ENCODE measurements at regions not wholly inside any gene's neighbourhood (a gene's known extent, or its start where the extent isn't known, plus 50 kb on each side); places are given as distances from the start of the nearest gene placed in this dataset.
"Not testable (repeated sequence)": the region's sequence is repeated elsewhere in the genome, so short reads cannot be mapped to it uniquely, and the experiment has no call there.

GRCh38 chrX:47302396-47302795 is 68.0 kb upstream of the ZNF157 start:
- Histone ChIP-seq H3K79me2 (ENCODE audit: insufficient read depth, low read length) (no peaks in the 10 kb centered on the region), H3K4me3 (ENCODE audit: insufficient read depth, low read depth, low read length) (no peak overlapping the region), H3K9me3 (ENCODE audit: insufficient read depth, low read depth, low read length) (no peaks in the 10 kb centered on the region), H3K36me3 (ENCODE audit: insufficient read depth, low read length) (no peaks in the 10 kb centered on the region), H4K20me1 (ENCODE audit: insufficient read depth, low read length) (no peaks in the 10 kb centered on the region), H3K4me2 (ENCODE audit: low read length) (no peak overlapping the region), H3K4me1 (ENCODE audit: insufficient read depth, low read length) (no peaks in the 10 kb centered on the region), H3K27ac (ENCODE audit: low read depth, low read length) (no peak overlapping the region), H2AFZ (ENCODE audit: low read depth, low read length) (no peak overlapping the region), H3K9ac (ENCODE audit: low read length) (no peak overlapping the region), H3K27me3 (ENCODE audit: insufficient read depth, low read length) (no peaks in the 10 kb centered on the region)
- H3K36me3 Mint-ChIP-seq (ENCODE audit: low read depth, unreplicated experiment) = no peaks in the 10 kb centered on the region
- DNase-seq (ENCODE audit: low read depth) (no peak), FAIRE-seq (no peak)
- H3K27ac Mint-ChIP-seq (ENCODE audit: unreplicated experiment) = no peak overlapping the region
- no peak for TF ChIP-seq CTCF (IDR thresholded peaks at IDR 0.05; ENCODE audit: insufficient read depth, low read depth, low read length)
- no peak for TF ChIP-seq EZH2 (IDR thresholded peaks at IDR 0.05; ENCODE audit: insufficient read depth, low read length)
- no peak overlapping the region for H3K4me3 Mint-ChIP-seq (ENCODE audit: unreplicated experiment)
- H3K27me3 Mint-ChIP-seq (ENCODE audit: low read depth, unreplicated experiment) = no peaks in the 10 kb centered on the region
- H3K4me1 Mint-ChIP-seq (ENCODE audit: low read depth, unreplicated experiment) = no peaks in the 10 kb centered on the region
- no peaks in the 10 kb centered on the region for H3K9me3 Mint-ChIP-seq (ENCODE audit: unreplicated experiment)

GRCh38 chrX:47306471-47307023 is 63.8 kb upstream of the ZNF157 start:
- not testable (repeated sequence) for H2AFZ ChIP-seq (ENCODE audit: low read depth, low read length); H3K9me3 Mint-ChIP-seq (ENCODE audit: unreplicated experiment); H3K36me3 ChIP-seq (ENCODE audit: insufficient read depth, low read length); H3K9me3 ChIP-seq (ENCODE audit: insufficient read depth, low read depth, low read length); H3K4me2 ChIP-seq (ENCODE audit: low read length); H3K9ac ChIP-seq (ENCODE audit: low read length); H3K79me2 ChIP-seq (ENCODE audit: insufficient read depth, low read length); H4K20me1 ChIP-seq (ENCODE audit: insufficient read depth, low read length); H3K36me3 Mint-ChIP-seq (ENCODE audit: low read depth, unreplicated experiment); H3K4me3 ChIP-seq (ENCODE audit: insufficient read depth, low read depth, low read length); H3K4me3 Mint-ChIP-seq (ENCODE audit: unreplicated experiment); H3K27ac Mint-ChIP-seq (ENCODE audit: unreplicated experiment); DNase-seq (ENCODE audit: low read depth); H3K27me3 Mint-ChIP-seq (ENCODE audit: low read depth, unreplicated experiment); H3K4me1 Mint-ChIP-seq (ENCODE audit: low read depth, unreplicated experiment); H3K27ac ChIP-seq (ENCODE audit: low read depth, low read length); H3K4me1 ChIP-seq (ENCODE audit: insufficient read depth, low read length); H3K27me3 ChIP-seq (ENCODE audit: insufficient read depth, low read length)
- FAIRE-seq = peak; percentile 84

GRCh38 chrX:47311932-47312774 is 58.2 kb upstream of the ZNF157 start:
- H3K4me1 ChIP-seq (ENCODE audit: insufficient read depth, low read length) = no peaks in the 10 kb centered on the region
- FAIRE-seq (peak; percentile 85), DNase-seq (ENCODE audit: low read depth) (peak; percentile 46)
- H3K27me3 Mint-ChIP-seq (ENCODE audit: low read depth, unreplicated experiment) = no peaks in the 10 kb centered on the region
- no peak overlapping the region for H3K9ac ChIP-seq (ENCODE audit: low read length)
- no peaks in the 10 kb centered on the region for H3K27me3 ChIP-seq (ENCODE audit: insufficient read depth, low read length)
- no peak overlapping the region for H3K4me3 ChIP-seq (ENCODE audit: insufficient read depth, low read depth, low read length)
- no peak overlapping the region for H3K4me3 Mint-ChIP-seq (ENCODE audit: unreplicated experiment)
- H3K4me1 Mint-ChIP-seq (ENCODE audit: low read depth, unreplicated experiment) = no peaks in the 10 kb centered on the region
- no peak overlapping the region for H3K27ac ChIP-seq (ENCODE audit: low read depth, low read length)
- no peak overlapping the region for H3K27ac Mint-ChIP-seq (ENCODE audit: unreplicated experiment)
- no peaks in the 10 kb centered on the region for H3K36me3 ChIP-seq (ENCODE audit: insufficient read depth, low read length)
- H3K36me3 Mint-ChIP-seq (ENCODE audit: low read depth, unreplicated experiment) = no peaks in the 10 kb centered on the region
- TF ChIP-seq EZH2 (IDR thresholded peaks at IDR 0.05; ENCODE audit: insufficient read depth, low read length) (no peak), CTCF (IDR thresholded peaks at IDR 0.05; ENCODE audit: insufficient read depth, low read depth, low read length) (peak; percentile 55)
- H3K9me3 Mint-ChIP-seq (ENCODE audit: unreplicated experiment) = no peaks in the 10 kb centered on the region
- H3K9me3 ChIP-seq (ENCODE audit: insufficient read depth, low read depth, low read length) = no peaks in the 10 kb centered on the region
- no peaks in the 10 kb centered on the region for H3K79me2 ChIP-seq (ENCODE audit: insufficient read depth, low read length)
- no peak overlapping the region for H2AFZ ChIP-seq (ENCODE audit: low read depth, low read length)
- H4K20me1 ChIP-seq (ENCODE audit: insufficient read depth, low read length) = no peaks in the 10 kb centered on the region
- peak overlapping the region; percentile 22 for H3K4me2 ChIP-seq (ENCODE audit: low read length)

Measured in astrocyte (in vitro differentiated cells and primary cell).